PC-3 (cell line): ENCODE measurements at regions not wholly inside any gene's neighbourhood (a gene's known extent, or its start where the extent isn't known, plus 50 kb on each side); places are given as distances from the start of the nearest gene placed in this dataset.

Experiments
- ATAC-seq: fragments of 200-7000 bp; cut with Tn5 transposase; 2 replicates; pipeline ENCODE4 v1.9.1; 2020; ENCODE audit warnings: mild to moderate bottlenecking, moderate library complexity
- BruUV-seq: library from RNA; stranded (reverse); fragments of 400-500 nt; replicated peaks from 2 replicates; lab custom pipeline; 2021; lab: Mats Ljungman, UMichigan
- CTCF ChIA-PET: fragments of 300-600 bp; sonication (Branson Sonifier 250); formaldehyde crosslinking; loops from one replicate; lab custom pipeline; 2022; ENCODE audit warnings: antibody characterized with exemption; lab: Charles Lee
- POLR2A ChIA-PET: fragments of 300-600 bp; sonication (Branson Sonifier 250); formaldehyde crosslinking; loops from one replicate; lab custom pipeline; 2022; ENCODE audit warnings: antibody characterized with exemption; ENCODE audit not compliant: unreplicated experiment; lab: Charles Lee
- DNase-seq: peaks from one replicate; pipeline ENCODE4 v3.0.0-alpha.2; 2015
- H2AFZ ChIP-seq: fragments of 300-600 bp; sonication (generic); 2 replicates; pipeline ENCODE4 v1.6.0; 2016; ENCODE audit warnings: antibody characterized with exemption, low read length
- H3F3A ChIP-seq: fragments of 300-600 bp; sonication (generic); one replicate; pipeline ENCODE4 v1.6.0; 2017; ENCODE audit warnings: antibody characterized with exemption, low read length, control low read depth, mild to moderate bottlenecking; ENCODE audit not compliant: unreplicated experiment
- H3K27ac ChIP-seq: fragments of 300-600 bp; sonication (generic); 2 replicates; pipeline ENCODE4 v1.5.1; 2016; ENCODE audit warnings: mild to moderate bottlenecking, low read length
- H3K27me3 ChIP-seq: fragments of 300-600 bp; sonication (generic); 2 replicates; pipeline ENCODE4 v1.6.1; 2016; ENCODE audit warnings: low read length, mixed read lengths
- H3K36me3 ChIP-seq: fragments of 300-600 bp; sonication (generic); 2 replicates; pipeline ENCODE4 v1.6.1; 2016; ENCODE audit warnings: low read depth, mixed run types, low read length, mixed read lengths
- H3K4me1 ChIP-seq: fragments of 300-600 bp; sonication (generic); 2 replicates; pipeline ENCODE4 v1.5.1; 2016; ENCODE audit warnings: low read length; ENCODE audit not compliant: insufficient read depth
- H3K4me2 ChIP-seq: fragments of 300-600 bp; sonication (generic); 2 replicates; pipeline ENCODE4 v1.6.0; 2016; ENCODE audit warnings: low read length
- H3K4me3 ChIP-seq: fragments of 300-600 bp; sonication (generic); 2 replicates; pipeline ENCODE4 v1.5.1; 2016; ENCODE audit warnings: mild to moderate bottlenecking, low read length, mixed read lengths
- H3K79me2 ChIP-seq: fragments of 300-600 bp; sonication (generic); 2 replicates; pipeline ENCODE4 v1.6.1; 2017; ENCODE audit warnings: low read length, mixed read lengths
- H3K9ac ChIP-seq: fragments of 300-600 bp; sonication (generic); 2 replicates; pipeline ENCODE4 v1.6.0; 2016; ENCODE audit warnings: mild to moderate bottlenecking, low read length
- H3K9me2 ChIP-seq: fragments of 300-600 bp; sonication (generic); replicated peaks from 2 replicates; pipeline ENCODE4 v1.6.1; 2016; ENCODE audit warnings: mixed run types, low read length, mixed read lengths
- H3K9me3 ChIP-seq: fragments of 300-600 bp; sonication (generic); 2 replicates; pipeline ENCODE4 v1.6.1; 2016; ENCODE audit warnings: low read length, mixed read lengths
- H4K20me1 ChIP-seq: fragments of 300-600 bp; sonication (generic); 2 replicates; pipeline ENCODE4 v1.6.1; 2016; ENCODE audit warnings: low read length, mixed read lengths
- CTCF ChIP-seq: fragments of 300-600 bp; sonication (generic); conservative IDR thresholded peaks from 2 replicates; pipeline ENCODE4 v1.5.1; 2017; ENCODE audit warnings: antibody characterized with exemption, low read depth, mild to moderate bottlenecking, low read length
- EZH2 ChIP-seq: fragments of 300-600 bp; sonication (generic); IDR thresholded peaks from one replicate; pipeline ENCODE4 v1.6.1; 2017; ENCODE audit warnings: antibody characterized with exemption, mild to moderate bottlenecking, low read length; ENCODE audit not compliant: unreplicated experiment
- EZH2phosphoT487 ChIP-seq: fragments of 300-600 bp; sonication (generic); IDR thresholded peaks from 2 replicates; pipeline ENCODE4 v1.6.1; 2018; ENCODE audit warnings: mild to moderate bottlenecking, antibody characterized with exemption, low read length, borderline replicate concordance
- intact Hi-C: fragments of 100-400 bp; cut with micrococcal nuclease; formaldehyde crosslinking; loops from 2 replicates; pipeline ENCODE4 v1.9.0; 2023

DNA sequence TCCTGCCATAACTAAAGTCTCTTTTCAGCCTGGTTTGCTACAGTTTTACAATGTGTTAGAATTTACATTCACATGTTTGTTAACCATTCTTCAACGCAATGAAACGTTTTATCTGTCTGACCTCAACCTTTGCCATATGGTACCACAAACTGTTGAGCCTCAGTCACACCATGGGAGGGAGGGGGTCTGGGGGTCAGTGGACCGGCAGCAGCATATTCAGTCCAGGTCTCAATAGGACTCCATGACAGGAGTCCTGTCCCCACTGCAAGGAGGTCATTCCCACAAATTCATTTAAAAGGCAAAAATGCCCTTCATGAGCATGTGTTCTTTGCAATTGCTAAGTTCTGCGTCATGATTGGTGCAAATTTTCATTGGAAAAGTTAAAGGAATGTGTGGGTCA is 66.6 kb upstream of the OLFM4 start:
- H3K27ac ChIP-seq: no peak overlapping the region
- no peak overlapping the region for H3K4me3 ChIP-seq
- CTCF ChIA-PET: no interaction called here
- H3K4me2 ChIP-seq: no peak overlapping the region
- no peaks in the 10 kb centered on the region for H3F3A ChIP-seq
- H3K4me1 ChIP-seq: no peaks in the 10 kb centered on the region
- H3K36me3 ChIP-seq: no peaks in the 10 kb centered on the region
- no TSS peak for BruUV-seq
- no peaks in the 10 kb centered on the region for H3K9me3 ChIP-seq
- ATAC-seq (no peak), DNase-seq (no peak)
- no peaks in the 10 kb centered on the region for H4K20me1 ChIP-seq
- intact Hi-C loops: no loop called here
- TF ChIP-seq EZH2phosphoT487 (no peak), CTCF (no peak), EZH2 (no peak)
- no peaks in the 10 kb centered on the region for H3K79me2 ChIP-seq
- no peaks in the 10 kb centered on the region for H3K27me3 ChIP-seq
- H3K9ac ChIP-seq: no peak overlapping the region
- H2AFZ ChIP-seq: no peak overlapping the region
- POLR2A ChIA-PET: no interaction called here
- H3K9me2 ChIP-seq: no peaks in the 10 kb centered on the region

- no peak for ATAC-seq
- ChIA-PET POLR2A (no interaction called here), CTCF (no interaction called here)
- Histone ChIP-seq H3K9me3 (no peaks in the 10 kb centered on the region), H3K9me2 (no peaks in the 10 kb centered on the region), H3K27ac (no peak overlapping the region), H3K36me3 (no peaks in the 10 kb centered on the region), H3K4me2 (no peak overlapping the region), H3K79me2 (no peaks in the 10 kb centered on the region), H3K4me3 (no peak overlapping the region), H3K9ac (no peak overlapping the region), H3K27me3 (no peaks in the 10 kb centered on the region), H2AFZ (no peak overlapping the region), H3F3A (no peaks in the 10 kb centered on the region), H3K4me1 (no peaks in the 10 kb centered on the region), H4K20me1 (no peaks in the 10 kb centered on the region)
- DNase-seq: no peak
- TF ChIP-seq EZH2phosphoT487 (no peak), EZH2 (no peak), CTCF (no peak)
- BruUV-seq: no TSS peak
- intact Hi-C loops: no loop called here
These were observed 67.2 kb upstream of the OLFM4 start for GRCh38 chr13:52961256-52961910.

DNA sequence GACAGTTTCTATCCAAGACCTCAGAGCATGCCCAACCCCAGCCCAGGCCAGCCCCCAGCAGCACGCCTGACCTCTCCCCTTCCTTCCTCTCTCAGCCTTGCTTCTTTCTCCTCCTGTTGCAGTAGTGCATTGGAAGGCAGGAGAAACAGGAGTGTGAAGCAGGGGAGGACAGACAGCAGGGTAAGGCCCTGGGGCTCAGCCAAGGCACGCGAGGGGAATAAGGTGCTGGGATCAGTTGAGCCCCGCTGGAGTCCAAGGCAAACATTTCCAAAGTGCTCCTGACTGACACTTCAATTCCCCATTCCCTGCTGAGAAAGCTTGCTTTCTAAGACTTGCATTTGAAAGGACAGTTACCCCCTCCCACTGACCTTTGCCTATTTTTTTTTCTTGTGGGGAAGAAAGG is 73.1 kb upstream of the OLFM4 start:
- BruUV-seq: no TSS peak
- ATAC-seq: no peak

More for the DNA sequence above, 73.1 kb upstream of the OLFM4 start:
- intact Hi-C loops: no loop called here
- Histone ChIP-seq H3K27ac (no peak overlapping the region), H4K20me1 (no peaks in the 10 kb centered on the region), H3K4me3 (no peak overlapping the region), H3K27me3 (no peaks in the 10 kb centered on the region), H3K9ac (no peak overlapping the region), H3K36me3 (no peaks in the 10 kb centered on the region), H3K9me3 (no peaks in the 10 kb centered on the region), H3K4me2 (no peak overlapping the region), H3K4me1 (no peaks in the 10 kb centered on the region), H3K79me2 (no peaks in the 10 kb centered on the region), H3K9me2 (no peaks in the 10 kb centered on the region), H3F3A (no peaks in the 10 kb centered on the region), H2AFZ (no peak overlapping the region)
- no peak for DNase-seq
- ChIA-PET POLR2A (no interaction called here), CTCF (no interaction called here)
- TF ChIP-seq EZH2phosphoT487 (no peak), CTCF (no peak), EZH2 (no peak)
